CD14-positive monocyte (primary cell): ENCODE measurements at regions not wholly inside any gene's neighbourhood (a gene's known extent, or its start where the extent isn't known, plus 50 kb on each side); places are given as distances from the start of the nearest gene placed in this dataset.

Source experiments
- DNase-seq, 3 donors: peaks; one replicate each; pipeline ENCODE4 v3.0.0-alpha.2; 2011 to 2022
- H2AFZ ChIP-seq: 2 replicates; pipeline ENCODE4 v1.6.0; 2012; ENCODE audit warnings: mild to moderate bottlenecking, low read depth, low read length, inconsistent platforms; ENCODE audit not compliant: insufficient read depth, poor library complexity, severe bottlenecking
- H3K27ac ChIP-seq, 2 donors: 1 replicate in 1 of 2; 2 replicates in 1 of 2; pipeline ENCODE4 v1.5.1; 2012 to 2013; ENCODE audit warnings: low read length in 2 of 2, control low read depth in 1 of 2, inconsistent platforms in 1 of 2, low read depth in 1 of 2, mild to moderate bottlenecking in 1 of 2
- H3K27me3 ChIP-seq, 2 donors: one replicate each; pipeline versions ENCODE4 v1.6.0 to v1.6.1; 2011 to 2013; ENCODE audit warnings: low read length in 2 of 2; ENCODE audit not compliant: control insufficient read depth in 2 of 2, insufficient read depth in 2 of 2
- H3K36me3 ChIP-seq, 2 donors: replicated peaks in 1 of 2; 1 replicate in 1 of 2; 2 replicates in 1 of 2; pipeline versions ENCODE4 v1.5.1 to v1.6.1; 2012 to 2013; ENCODE audit warnings: low read length in 2 of 2, control low read depth in 1 of 2, inconsistent platforms in 1 of 2, mild to moderate bottlenecking in 1 of 2; ENCODE audit not compliant: insufficient read depth in 2 of 2, control insufficient read depth in 1 of 2
- H3K4me1 ChIP-seq, 2 donors: 1 replicate in 1 of 2; 2 replicates in 1 of 2; pipeline versions ENCODE4 v1.5.1 to v1.6.1; 2012 to 2013; ENCODE audit warnings: low read length in 2 of 2, control low read depth in 1 of 2, inconsistent platforms in 1 of 2, mild to moderate bottlenecking in 1 of 2, moderate library complexity in 1 of 2; ENCODE audit not compliant: insufficient read depth in 2 of 2, control insufficient read depth in 1 of 2
- H3K4me2 ChIP-seq: replicated peaks from 2 replicates; pipeline ENCODE3; 2012; ENCODE audit warnings: low read length, moderate library complexity, mild to moderate bottlenecking; ENCODE audit not compliant: poor library complexity, severe bottlenecking; ENCODE audit errors: extremely low read depth
- H3K4me3 ChIP-seq, 3 experiments: fragments of 200-600 bp in 1 of 3; sonication (generic) in 1 of 3; replicated peaks in 1 of 3; 1 replicate in 2 of 3; 2 replicates in 1 of 3; pipeline ENCODE4 v1.5.1; 2011 to 2013; ENCODE audit warnings: low read length in 3 of 3, mild to moderate bottlenecking in 3 of 3, control low read depth in 2 of 3, low read depth in 2 of 3, inconsistent platforms in 1 of 3, moderate library complexity in 1 of 3
- H3K79me2 ChIP-seq: 2 replicates; pipeline ENCODE4 v1.6.0; 2012; ENCODE audit warnings: mild to moderate bottlenecking, control low read depth, inconsistent platforms, low read length, moderate library complexity; ENCODE audit not compliant: insufficient read depth
- H3K9ac ChIP-seq: 2 replicates; pipeline ENCODE4 v1.6.0; 2017; ENCODE audit warnings: low read length, mild to moderate bottlenecking; ENCODE audit not compliant: insufficient read depth, poor library complexity, severe bottlenecking
- H3K9me3 ChIP-seq, 2 donors: replicated peaks in 1 of 2; 1 replicate in 1 of 2; 2 replicates in 1 of 2; pipeline versions ENCODE4 v1.5.1 to v1.6.1; 2012 to 2013; ENCODE audit warnings: low read length in 2 of 2, control low read depth in 1 of 2; ENCODE audit not compliant: control insufficient read depth in 1 of 2, insufficient read depth in 1 of 2
- H4K20me1 ChIP-seq: 2 replicates; pipeline ENCODE4 v1.6.0; 2012; ENCODE audit warnings: mild to moderate bottlenecking, low read length, control low read depth, moderate library complexity; ENCODE audit not compliant: insufficient read depth
- H3K27ac Mint-ChIP-seq, 7 donors: one replicate each; pipeline ENCODE4 v1.8.0; 2020; ENCODE audit warnings: mild to moderate bottlenecking in 7 of 7, mixed read lengths in 7 of 7, moderate library complexity in 6 of 7, inconsistent platforms in 2 of 7
- H3K27me3 Mint-ChIP-seq, 3 donors: one replicate each; pipeline ENCODE4 v1.8.0; 2021 to 2022; ENCODE audit warnings: low read depth in 3 of 3, mild to moderate bottlenecking in 3 of 3, mixed read lengths in 3 of 3, moderate library complexity in 3 of 3, inconsistent platforms in 1 of 3
- H3K36me3 Mint-ChIP-seq, 2 donors: one replicate each; pipeline ENCODE4 v1.8.0; 2020; ENCODE audit warnings: mixed read lengths in 2 of 2, inconsistent platforms in 1 of 2, mild to moderate bottlenecking in 1 of 2
- H3K4me1 Mint-ChIP-seq: one replicate; pipeline ENCODE4 v1.8.0; 2020; ENCODE audit warnings: mild to moderate bottlenecking, mixed read lengths
- H3K4me3 Mint-ChIP-seq, 2 donors: one replicate each; pipeline ENCODE4 v1.8.0; 2020; ENCODE audit warnings: mild to moderate bottlenecking in 2 of 2, mixed read lengths in 2 of 2, moderate library complexity in 1 of 2
- H3K9me3 Mint-ChIP-seq, 7 donors: one replicate each; pipeline ENCODE4 v1.8.0; 2020 to 2022; ENCODE audit warnings: mixed read lengths in 7 of 7, mild to moderate bottlenecking in 6 of 7, moderate library complexity in 6 of 7, inconsistent platforms in 2 of 7
- WGBS: methylation state at CpG from one replicate; pipeline ENCODE4 v1.1.5; 2013; ENCODE audit warnings: missing lambda C conversion rate; ENCODE audit not compliant: insufficient coverage; 5-methylcytosine and 5-hydroxymethylcytosine counted together
- intact Hi-C, 2 donors: fragments of 100-400 bp; cut with micrococcal nuclease; formaldehyde crosslinking; loops; one replicate each; pipeline versions ENCODE4 v1.15.0 to v1.15.1; 2023
- TF ChIP-seq, protein P1 (sequence below): fragments of 200-600 bp; IDR thresholded peaks from one replicate; pipeline ENCODE4 v1.8.0; 2022; ENCODE audit warnings: antibody characterized with exemption, mild to moderate bottlenecking

DNA sequence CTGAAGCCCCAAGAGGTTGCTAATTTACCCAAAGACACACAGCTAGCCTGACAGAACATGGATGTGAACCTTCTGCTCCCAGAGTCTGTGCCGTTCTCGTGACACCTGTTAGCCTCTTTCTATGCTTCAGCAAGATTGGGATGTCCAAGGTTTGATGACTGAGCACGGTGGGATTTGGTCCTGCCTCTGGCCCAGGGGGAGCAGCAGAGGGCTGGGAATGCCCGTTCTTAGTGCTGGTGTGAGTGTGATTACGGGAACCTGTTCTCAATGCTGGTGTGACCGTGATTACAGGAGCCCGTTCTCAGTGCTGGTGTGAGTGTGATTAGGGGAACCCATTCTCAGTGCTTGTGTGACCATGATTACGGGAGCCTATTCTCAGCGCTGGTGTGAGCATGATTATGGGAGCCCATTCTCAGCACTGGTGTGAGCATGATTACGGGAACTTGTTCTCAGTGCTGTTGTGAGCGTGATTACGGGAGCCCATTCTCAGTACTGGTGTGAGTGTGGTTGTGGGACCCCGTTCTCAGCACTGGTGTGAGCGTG lies 67.3 kb upstream of the SNTG2 start:
- no peaks in the 10 kb centered on the region for H3K36me3 Mint-ChIP-seq

DNA sequence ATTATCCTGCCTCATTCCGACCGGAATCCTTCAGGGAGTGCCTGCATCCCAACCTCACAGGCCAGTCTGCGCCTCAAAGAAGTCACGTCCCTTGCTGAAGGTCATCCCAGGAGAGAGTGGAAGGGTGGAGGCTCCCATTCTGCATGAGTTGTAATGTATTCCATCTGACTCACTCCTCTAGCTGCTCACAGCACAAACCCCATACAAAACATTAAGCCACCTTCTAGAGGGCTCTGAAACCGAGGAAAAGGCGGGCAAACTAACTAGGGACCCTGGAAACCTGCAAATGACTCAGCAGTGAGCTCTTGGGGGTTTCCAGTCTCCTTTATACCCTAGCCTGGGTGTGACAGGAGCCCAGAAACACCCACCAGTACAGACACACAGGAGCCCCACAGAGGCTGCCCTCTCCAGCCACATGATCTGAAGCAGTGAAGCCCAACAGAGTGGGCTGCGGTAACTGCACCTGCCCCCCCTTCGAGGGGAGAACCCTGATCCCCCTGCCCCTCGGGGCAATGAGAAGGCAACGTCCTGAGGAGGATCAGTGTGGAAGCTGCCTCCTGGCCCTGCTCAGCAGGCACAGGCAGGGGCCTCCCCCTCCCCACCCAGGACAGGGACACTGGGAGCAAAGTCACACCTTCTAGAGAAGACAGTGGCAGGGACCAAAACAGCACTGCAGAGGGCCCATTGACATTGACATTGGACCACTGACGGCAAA lies 69.3 kb upstream of the SNTG2 start:
- Histone ChIP-seq H3K9ac (no peak overlapping the region), H3K36me3 (no peaks in the 10 kb centered on the region), H3K4me2 (no peak overlapping the region), H3K79me2 (no peaks in the 10 kb centered on the region), H3K27me3 (peaks cover 0 to 4% of the 10 kb centered on the region in 2 donors), H3K4me3 (no peak overlapping the region), H4K20me1 (no peaks in the 10 kb centered on the region), H3K4me1 (no peaks in the 10 kb centered on the region), H2AFZ (no peak overlapping the region), H3K27ac (no peak overlapping the region), H3K9me3 (peaks cover 5 to 17% of the 10 kb centered on the region in 2 donors)
- Mint-ChIP-seq H3K4me1 (no peaks in the 10 kb centered on the region), H3K9me3 (peaks cover 2 to 11% (median 5%) of the 10 kb centered on the region in 7 donors), H3K27ac (no peak overlapping the region), H3K27me3 (peaks cover 2 to 6% (median 4%) of the 10 kb centered on the region in 3 donors), H3K36me3 (no peaks in the 10 kb centered on the region), H3K4me3 (no peak overlapping the region)
- WGBS, result 93% methylated on average over 5 of the region's 11 CpGs
- no peak for DNase-seq
- intact Hi-C loops, result no loop called here
- TF ChIP-seq, protein P1, sequence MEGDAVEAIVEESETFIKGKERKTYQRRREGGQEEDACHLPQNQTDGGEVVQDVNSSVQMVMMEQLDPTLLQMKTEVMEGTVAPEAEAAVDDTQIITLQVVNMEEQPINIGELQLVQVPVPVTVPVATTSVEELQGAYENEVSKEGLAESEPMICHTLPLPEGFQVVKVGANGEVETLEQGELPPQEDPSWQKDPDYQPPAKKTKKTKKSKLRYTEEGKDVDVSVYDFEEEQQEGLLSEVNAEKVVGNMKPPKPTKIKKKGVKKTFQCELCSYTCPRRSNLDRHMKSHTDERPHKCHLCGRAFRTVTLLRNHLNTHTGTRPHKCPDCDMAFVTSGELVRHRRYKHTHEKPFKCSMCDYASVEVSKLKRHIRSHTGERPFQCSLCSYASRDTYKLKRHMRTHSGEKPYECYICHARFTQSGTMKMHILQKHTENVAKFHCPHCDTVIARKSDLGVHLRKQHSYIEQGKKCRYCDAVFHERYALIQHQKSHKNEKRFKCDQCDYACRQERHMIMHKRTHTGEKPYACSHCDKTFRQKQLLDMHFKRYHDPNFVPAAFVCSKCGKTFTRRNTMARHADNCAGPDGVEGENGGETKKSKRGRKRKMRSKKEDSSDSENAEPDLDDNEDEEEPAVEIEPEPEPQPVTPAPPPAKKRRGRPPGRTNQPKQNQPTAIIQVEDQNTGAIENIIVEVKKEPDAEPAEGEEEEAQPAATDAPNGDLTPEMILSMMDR, result no peak

More for the DNA sequence above, 67.3 kb upstream of the SNTG2 start:
- no peaks in the 10 kb centered on the region for H3K36me3 ChIP-seq
- H3K79me2 ChIP-seq, result no peaks in the 10 kb centered on the region
- TF ChIP-seq, protein P1, result no peak
- H3K4me2 ChIP-seq, result no peak overlapping the region
- H3K9ac ChIP-seq, result no peak overlapping the region
- no peak overlapping the region for H3K27ac ChIP-seq
- H4K20me1 ChIP-seq, result no peaks in the 10 kb centered on the region
- intact Hi-C loops, result no loop called here
- H2AFZ ChIP-seq, result no peak overlapping the region
- Mint-ChIP-seq H3K4me1 (no peaks in the 10 kb centered on the region), H3K27me3 (peaks cover 4 to 9% (median 5%) of the 10 kb centered on the region in 3 donors), H3K4me3 (no peak overlapping the region), H3K9me3 (peaks cover under 1 to 7% (median 5%) of the 10 kb centered on the region in 7 donors), H3K27ac (no peak overlapping the region)
- 92% methylated on average over 13 of the region's 14 CpGs for WGBS
- no peak overlapping the region for H3K4me3 ChIP-seq
- H3K9me3 ChIP-seq, result peaks cover 5 to 17% of the 10 kb centered on the region in 2 donors
- H3K4me1 ChIP-seq, result no peaks in the 10 kb centered on the region
- DNase-seq, result peak in 1 of 3 donors; percentile 1
- H3K27me3 ChIP-seq, result peaks cover 0 to 4% of the 10 kb centered on the region in 2 donors
